GM12873 (cell line): ENCODE measurements at regions not wholly inside any gene's neighbourhood (a gene's known extent, or its start where the extent isn't known, plus 50 kb on each side); places are given as distances from the start of the nearest gene placed in this dataset.
A peak's percentile ranks its signal among the peaks of the same experiment; 100 is the strongest.

Experiments used
- TF ChIP-seq, protein P1 (sequence below): IDR thresholded peaks from 2 replicates; pipeline ENCODE4 v1.5.1; 2012; ENCODE audit warnings: low read depth, mild to moderate bottlenecking, moderate library complexity, low read length, control low read depth; ENCODE audit not compliant: insufficient read depth; ENCODE audit errors: missing control alignments

- TF ChIP-seq, protein P1, sequence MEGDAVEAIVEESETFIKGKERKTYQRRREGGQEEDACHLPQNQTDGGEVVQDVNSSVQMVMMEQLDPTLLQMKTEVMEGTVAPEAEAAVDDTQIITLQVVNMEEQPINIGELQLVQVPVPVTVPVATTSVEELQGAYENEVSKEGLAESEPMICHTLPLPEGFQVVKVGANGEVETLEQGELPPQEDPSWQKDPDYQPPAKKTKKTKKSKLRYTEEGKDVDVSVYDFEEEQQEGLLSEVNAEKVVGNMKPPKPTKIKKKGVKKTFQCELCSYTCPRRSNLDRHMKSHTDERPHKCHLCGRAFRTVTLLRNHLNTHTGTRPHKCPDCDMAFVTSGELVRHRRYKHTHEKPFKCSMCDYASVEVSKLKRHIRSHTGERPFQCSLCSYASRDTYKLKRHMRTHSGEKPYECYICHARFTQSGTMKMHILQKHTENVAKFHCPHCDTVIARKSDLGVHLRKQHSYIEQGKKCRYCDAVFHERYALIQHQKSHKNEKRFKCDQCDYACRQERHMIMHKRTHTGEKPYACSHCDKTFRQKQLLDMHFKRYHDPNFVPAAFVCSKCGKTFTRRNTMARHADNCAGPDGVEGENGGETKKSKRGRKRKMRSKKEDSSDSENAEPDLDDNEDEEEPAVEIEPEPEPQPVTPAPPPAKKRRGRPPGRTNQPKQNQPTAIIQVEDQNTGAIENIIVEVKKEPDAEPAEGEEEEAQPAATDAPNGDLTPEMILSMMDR = no peak
These were observed 90.0 kb upstream of the OTOS start for GRCh38 chr2:240230291-240230931.

- TF ChIP-seq, protein P1 = no peak
These were observed 91.4 kb upstream of the OTOS start for GRCh38 chr2:240231838-240232244.

DNA sequence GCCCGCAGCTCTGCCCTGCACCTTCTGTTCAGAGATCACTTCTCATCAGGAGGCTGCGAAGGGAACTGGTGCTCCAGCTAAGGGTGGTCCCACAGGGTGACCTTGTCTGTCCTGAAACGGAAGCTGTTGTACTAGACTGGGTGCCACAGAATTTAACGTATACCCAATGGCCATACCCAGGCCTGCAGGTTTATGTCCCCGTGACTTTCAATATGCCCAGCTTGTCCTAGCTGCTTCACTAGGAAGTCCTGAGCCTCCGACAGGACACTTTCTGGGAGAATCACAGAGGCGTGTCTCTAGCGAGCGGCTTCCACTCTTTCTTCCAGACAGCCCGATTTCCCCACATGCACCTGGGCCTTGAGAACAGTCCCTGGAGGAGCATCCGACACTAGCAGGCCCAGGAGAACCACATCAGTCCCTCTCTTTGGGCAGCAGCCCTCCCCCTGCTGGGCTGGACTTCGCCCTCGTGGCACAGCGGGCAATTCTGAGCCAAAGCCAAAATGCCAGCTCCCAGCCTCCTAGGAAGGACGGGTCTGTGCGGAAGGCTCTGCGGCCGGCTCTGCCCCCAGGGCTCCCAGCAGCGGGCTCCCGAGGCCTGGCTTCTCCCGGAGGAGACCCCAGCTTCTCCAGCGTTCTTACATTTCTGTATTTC lies 91.9 kb upstream of the OTOS start:
- TF ChIP-seq, protein P1 = no peak

GRCh38 chr2:240232961-240233884 lies 92.8 kb upstream of the OTOS start:
- TF ChIP-seq, protein P1 = peak; percentile 59

GRCh38 chr2:240233885-240234502 lies 93.5 kb upstream of the OTOS start:
- TF ChIP-seq, protein P1 = no peak

GRCh38 chr2:240234503-240234951 lies 94.1 kb upstream of the OTOS start:
- TF ChIP-seq, protein P1 = no peak
